Mucosa of stomach (tissue), 1 donor: ENCODE measurements at regions not wholly inside any gene's neighbourhood (a gene's known extent, or its start where the extent isn't known, plus 50 kb on each side); places are given as distances from the start of the nearest gene placed in this dataset.
"Not testable (repeated sequence)": the region's sequence is repeated elsewhere in the genome, so short reads cannot be mapped to it uniquely, and the experiment has no call there.

ENCODE experiments used
- H3K27me3 ChIP-seq: one replicate; pipeline ENCODE4 v1.7.0; 2013; ENCODE audit warnings: mild to moderate bottlenecking, low read length; ENCODE audit not compliant: control insufficient read depth, insufficient read depth
- H3K36me3 ChIP-seq: one replicate; pipeline ENCODE4 v1.7.0; 2013; ENCODE audit warnings: low read length; ENCODE audit not compliant: control insufficient read depth, insufficient read depth
- H3K4me1 ChIP-seq: one replicate; pipeline ENCODE4 v1.7.0; 2013; ENCODE audit warnings: mild to moderate bottlenecking, low read length; ENCODE audit not compliant: control insufficient read depth, insufficient read depth
- H3K4me3 ChIP-seq: one replicate; pipeline ENCODE4 v1.7.0; 2013; ENCODE audit warnings: low read length
- H3K9ac ChIP-seq: one replicate; pipeline ENCODE4 v1.7.0; 2013; ENCODE audit warnings: mild to moderate bottlenecking, low read length, moderate library complexity
- H3K9me3 ChIP-seq: one replicate; pipeline ENCODE4 v1.7.0; 2013; ENCODE audit warnings: mild to moderate bottlenecking, low read length, moderate library complexity; ENCODE audit not compliant: control insufficient read depth
- donor health status: Pancreatic carcinoma.

- H3K4me1 ChIP-seq = no peaks in the 10 kb centered on the region
- no peak overlapping the region for H3K4me3 ChIP-seq
- no peaks in the 10 kb centered on the region for H3K27me3 ChIP-seq
- H3K9me3 ChIP-seq = no peaks in the 10 kb centered on the region
- no peaks in the 10 kb centered on the region for H3K36me3 ChIP-seq
- no peak overlapping the region for H3K9ac ChIP-seq
Observed at GRCh38 chr2:117571590-117572349, 242.7 kb upstream of the DDX18 start.

DNA sequence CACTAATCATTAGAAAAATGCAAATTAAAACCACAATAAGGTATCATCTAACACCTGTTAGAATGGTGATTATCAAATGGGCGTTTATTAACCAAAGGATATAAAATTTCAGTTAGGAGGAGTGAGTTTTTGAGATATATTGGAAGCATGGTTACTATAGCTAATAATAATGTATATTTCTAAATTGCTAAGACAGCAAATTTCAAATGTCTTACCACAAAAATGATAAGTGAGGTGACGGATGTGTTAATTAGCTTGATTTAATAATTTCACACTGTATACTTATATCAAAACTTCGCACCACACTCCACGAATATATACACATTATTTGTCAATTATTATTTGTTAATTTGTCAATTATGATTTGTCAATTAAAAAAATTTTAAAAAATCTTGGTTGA, 227.2 kb upstream of the DDX18 start:
- Histone ChIP-seq H3K36me3 (no peaks in the 10 kb centered on the region), H3K4me1 (no peaks in the 10 kb centered on the region), H3K27me3 (no peaks in the 10 kb centered on the region), H3K9ac (no peak overlapping the region), H3K9me3 (no peaks in the 10 kb centered on the region), H3K4me3 (no peak overlapping the region)

DNA sequence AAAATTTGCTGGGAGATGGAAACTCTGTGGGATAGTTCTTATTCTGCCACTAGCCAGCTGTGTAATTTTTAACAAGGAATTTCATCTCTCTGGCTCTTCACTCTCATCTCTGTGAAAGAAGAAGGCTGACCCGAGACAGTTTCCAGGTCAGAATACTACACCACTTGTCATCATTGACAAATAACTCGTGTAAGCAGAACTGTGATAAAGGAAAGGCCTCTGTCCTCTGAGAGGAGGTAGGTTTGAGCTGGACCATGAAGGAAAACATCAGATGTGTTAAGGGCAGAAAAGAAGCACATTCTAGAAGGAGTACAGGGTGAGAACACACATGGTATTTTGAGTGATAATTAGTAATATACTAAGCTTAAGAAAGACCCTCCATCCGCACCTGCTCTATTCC, 211.4 kb upstream of the DDX18 start:
- no peaks in the 10 kb centered on the region for H3K9me3 ChIP-seq
- H3K9ac ChIP-seq = no peak overlapping the region
- no peak overlapping the region for H3K4me3 ChIP-seq

GRCh38 chr2:117603567-117603966, 210.9 kb upstream of the DDX18 start:
- H3K36me3 ChIP-seq = no peaks in the 10 kb centered on the region
- H3K27me3 ChIP-seq = no peaks in the 10 kb centered on the region
- H3K4me3 ChIP-seq = no peak overlapping the region
- no peak overlapping the region for H3K9ac ChIP-seq
- no peaks in the 10 kb centered on the region for H3K9me3 ChIP-seq
- peaks cover 14% of the 10 kb centered on the region for H3K4me1 ChIP-seq

More for the DNA sequence above, 211.4 kb upstream of the DDX18 start:
- H3K27me3 ChIP-seq = no peaks in the 10 kb centered on the region
- H3K4me1 ChIP-seq = peaks cover 14% of the 10 kb centered on the region
- H3K36me3 ChIP-seq = no peaks in the 10 kb centered on the region

GRCh38 chr2:117607202-117607601, 207.3 kb upstream of the DDX18 start:
- H3K9me3 ChIP-seq = no peaks in the 10 kb centered on the region

GRCh38 chr2:117613101-117613500, 201.4 kb upstream of the DDX18 start:
- Histone ChIP-seq H3K9ac (no peak overlapping the region), H3K9me3 (no peaks in the 10 kb centered on the region), H3K4me1 (no peaks in the 10 kb centered on the region), H3K4me3 (no peak overlapping the region), H3K27me3 (no peaks in the 10 kb centered on the region), H3K36me3 (no peaks in the 10 kb centered on the region)

More at GRCh38 chr2:117607202-117607601, 207.3 kb upstream of the DDX18 start:
- Histone ChIP-seq H3K27me3 (no peaks in the 10 kb centered on the region), H3K4me1 (no peaks in the 10 kb centered on the region), H3K9ac (no peak overlapping the region), H3K36me3 (no peaks in the 10 kb centered on the region), H3K4me3 (no peak overlapping the region)

DNA sequence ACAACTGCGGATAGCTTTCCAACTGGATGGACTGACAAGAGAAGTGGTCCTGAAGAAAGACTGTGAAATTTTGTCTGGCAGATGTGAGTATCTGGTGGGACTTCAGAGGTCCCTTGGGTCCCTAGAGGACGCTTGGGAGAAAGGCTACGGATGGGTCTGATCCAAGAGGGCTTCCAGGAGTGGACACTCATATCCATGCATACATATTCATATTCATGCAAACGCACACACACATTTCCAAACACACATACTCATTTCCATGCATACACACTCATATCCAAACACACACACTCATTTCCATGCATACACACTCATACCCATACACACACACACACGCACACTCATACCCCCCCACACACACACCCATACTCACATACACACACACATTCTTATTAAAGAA, 200.2 kb upstream of the DDX18 start:
- H3K36me3 ChIP-seq = no peaks in the 10 kb centered on the region
- H3K4me1 ChIP-seq = no peaks in the 10 kb centered on the region
- no peak overlapping the region for H3K9ac ChIP-seq
- no peaks in the 10 kb centered on the region for H3K27me3 ChIP-seq
- H3K9me3 ChIP-seq = no peaks in the 10 kb centered on the region
- no peak overlapping the region for H3K4me3 ChIP-seq

GRCh38 chr2:117614823-117615534, 199.5 kb upstream of the DDX18 start:
- Histone ChIP-seq H3K4me1 (no peaks in the 10 kb centered on the region), H3K27me3 (no peaks in the 10 kb centered on the region), H3K4me3 (no peak overlapping the region), H3K36me3 (no peaks in the 10 kb centered on the region), H3K9me3 (no peaks in the 10 kb centered on the region), H3K9ac (no peak overlapping the region)

- Histone ChIP-seq H3K4me3 (no peak overlapping the region), H3K9ac (no peak overlapping the region), H3K4me1 (no peaks in the 10 kb centered on the region), H3K9me3 (no peaks in the 10 kb centered on the region), H3K36me3 (no peaks in the 10 kb centered on the region), H3K27me3 (no peaks in the 10 kb centered on the region)
Observed at GRCh38 chr2:117618607-117619006, 195.9 kb upstream of the DDX18 start.

GRCh38 chr2:117621326-117621725, 193.2 kb upstream of the DDX18 start:
- Histone ChIP-seq H3K27me3 (no peaks in the 10 kb centered on the region), H3K36me3 (no peaks in the 10 kb centered on the region), H3K4me1 (no peaks in the 10 kb centered on the region), H3K9me3 (no peaks in the 10 kb centered on the region), H3K4me3 (no peak overlapping the region), H3K9ac (no peak overlapping the region)

- H3K4me3 ChIP-seq, H3K4me1 ChIP-seq, H3K9ac ChIP-seq, H3K27me3 ChIP-seq, H3K36me3 ChIP-seq, H3K9me3 ChIP-seq: not testable (repeated sequence)
Observed at GRCh38 chr2:117623175-117623574, 191.3 kb upstream of the DDX18 start.

DNA sequence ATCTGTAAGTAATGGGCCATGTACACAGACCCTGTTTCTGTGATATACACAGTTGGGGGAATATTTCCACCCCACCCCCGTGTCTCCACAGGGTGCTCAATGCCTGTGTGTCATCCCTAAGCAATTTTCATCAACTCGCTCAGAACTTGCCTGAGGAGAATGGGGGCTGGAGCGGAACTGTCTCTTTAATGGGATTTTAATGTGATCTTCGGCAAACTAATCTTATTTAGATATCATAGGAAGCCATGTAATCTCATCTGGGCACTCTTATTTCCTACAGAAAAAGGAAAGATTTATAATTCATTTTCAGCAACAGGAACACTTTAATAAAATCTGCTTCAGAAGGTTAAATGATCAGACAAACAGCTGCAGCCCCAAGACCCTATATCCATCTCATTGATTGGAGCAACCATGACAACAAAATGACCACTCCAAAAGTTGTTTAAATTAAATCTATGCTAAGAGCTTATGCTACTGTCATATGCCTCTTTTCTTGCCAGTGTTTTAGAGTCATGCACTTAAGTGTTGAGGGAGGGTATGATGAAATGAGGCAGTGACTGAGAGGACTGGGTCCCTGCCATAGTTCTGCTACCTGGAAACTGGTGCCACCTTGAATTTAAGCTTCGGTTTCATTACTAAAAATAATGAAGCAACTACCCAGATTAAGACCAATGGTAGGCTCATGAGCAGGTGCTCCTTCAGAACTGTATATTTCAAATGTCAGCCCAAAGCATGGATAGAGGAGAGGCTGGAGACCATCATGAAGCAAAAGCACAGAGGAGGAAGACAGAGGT, 183.1 kb upstream of the DDX18 start:
- Histone ChIP-seq H3K27me3 (peaks cover 2% of the 10 kb centered on the region), H3K9ac (no peak overlapping the region), H3K4me1 (no peaks in the 10 kb centered on the region), H3K36me3 (no peaks in the 10 kb centered on the region), H3K4me3 (no peak overlapping the region), H3K9me3 (no peaks in the 10 kb centered on the region)
